Panc1 (cell line): ENCODE measurements at regions not wholly inside any gene's neighbourhood (a gene's known extent, or its start where the extent isn't known, plus 50 kb on each side); places are given as distances from the start of the nearest gene placed in this dataset.
"Not testable (repeated sequence)": the region's sequence is repeated elsewhere in the genome, so short reads cannot be mapped to it uniquely, and the experiment has no call there.

Experiments used
- ATAC-seq: fragments of 200-7000 bp; cut with Tn5 transposase; 2 replicates; pipeline ENCODE4 v1.9.1; 2020; ENCODE audit warnings: mild to moderate bottlenecking, moderate library complexity
- BruUV-seq: library from RNA; stranded (reverse); fragments of 400-500 nt; replicated peaks from 2 replicates; lab custom pipeline; 2021; lab: Mats Ljungman, UMichigan
- CTCF ChIA-PET: fragments of 300-600 bp; sonication (Branson Sonifier 250); formaldehyde crosslinking; loops from one replicate; lab custom pipeline; 2022; ENCODE audit warnings: antibody characterized with exemption; lab: Charles Lee
- POLR2A ChIA-PET: fragments of 300-600 bp; sonication (Branson Sonifier 250); formaldehyde crosslinking; loops from one replicate; lab custom pipeline; 2022; ENCODE audit warnings: antibody characterized with exemption; lab: Charles Lee
- DNase-seq: peaks from one replicate; pipeline ENCODE4 v3.0.0-alpha.2; 2010; ENCODE audit warnings: low read depth, low spot score
- H3K27ac ChIP-seq: 2 replicates; pipeline ENCODE4 v1.5.1; 2011; ENCODE audit warnings: mild to moderate bottlenecking, low read length, inconsistent platforms
- H3K27me3 ChIP-seq: fragments of 200-500 bp; sonication (Bioruptor generic); 2 replicates; pipeline ENCODE4 v1.6.0; 2014; ENCODE audit warnings: low read length, inconsistent platforms; ENCODE audit not compliant: control insufficient read depth, insufficient read depth
- H3K36me3 ChIP-seq: fragments of 200-500 bp; sonication (Bioruptor generic); 2 replicates; pipeline ENCODE4 v1.5.1; 2014; ENCODE audit warnings: inconsistent platforms, mild to moderate bottlenecking, low read length, moderate library complexity; ENCODE audit not compliant: control insufficient read depth, insufficient read depth
- H3K4me1 ChIP-seq: 2 replicates; pipeline ENCODE4 v1.5.1; 2011; ENCODE audit warnings: inconsistent platforms, mild to moderate bottlenecking, low read length, moderate library complexity; ENCODE audit not compliant: control insufficient read depth, insufficient read depth
- H3K4me3 ChIP-seq, 2 experiments: 2 replicates each; pipeline ENCODE4 v1.5.1; 2011 to 2012; ENCODE audit warnings: low read depth in 2 of 2, low read length in 2 of 2, mild to moderate bottlenecking in 2 of 2, inconsistent platforms in 1 of 2, moderate library complexity in 1 of 2
- H3K9me3 ChIP-seq: fragments of 200-500 bp; sonication (Bioruptor generic); 2 replicates; pipeline ENCODE4 v1.5.1; 2014; ENCODE audit warnings: low read depth, mild to moderate bottlenecking, inconsistent platforms, low read length, moderate library complexity; ENCODE audit not compliant: control insufficient read depth, insufficient read depth
- CTCF ChIP-seq: fragments of 450-650 bp; IDR thresholded peaks from 2 replicates; pipeline ENCODE4 v1.5.1; 2017; ENCODE audit warnings: mild to moderate bottlenecking
- REST ChIP-seq, 2 experiments: IDR thresholded peaks; 2 replicates each; pipeline ENCODE4 v1.6.1; 2011 to 2012; ENCODE audit warnings: low read depth in 2 of 2, control low read depth in 1 of 2, low read length in 1 of 2, mild to moderate bottlenecking in 1 of 2, moderate library complexity in 1 of 2; ENCODE audit not compliant: insufficient read depth in 1 of 2
- SIN3A ChIP-seq: IDR thresholded peaks from 2 replicates; pipeline ENCODE4 v1.6.1; 2012; ENCODE audit warnings: low read depth, mild to moderate bottlenecking, low read length, moderate library complexity, borderline replicate concordance; ENCODE audit not compliant: insufficient read depth
- in situ Hi-C: cut with HindIII; loops from 2 replicates; pipeline ENCODE4 v1.10.0; 2016; ENCODE audit warnings: low sequenced_read_pairs, low pct_unique_long_range_greater_than_20kb
- intact Hi-C: fragments of 100-400 bp; cut with micrococcal nuclease; formaldehyde crosslinking; loops from one replicate; pipeline ENCODE4 v1.10.0; 2022; ENCODE audit not compliant: unreplicated experiment

- no peak for ATAC-seq
Observed at GRCh38 chr14:105940534-105941225, 414.3 kb downstream of the TMEM121 start.

GRCh38 chr14:105941226-105942166 is 415.1 kb downstream of the TMEM121 start:
- no TSS peak for BruUV-seq
- DNase-seq (no peak), ATAC-seq (no peak)
- H3K9me3 ChIP-seq = no peaks in the 10 kb centered on the region
- in situ Hi-C loops = no loop called here
- H3K27ac ChIP-seq = no peak overlapping the region
- no peaks in the 10 kb centered on the region for H3K36me3 ChIP-seq
- ChIA-PET CTCF (no interaction called here), POLR2A (no interaction called here)
- H3K4me3 ChIP-seq = no peak overlapping the region
- intact Hi-C loops = loop anchor here (10.0 kb wide), 1 partner anchor 63 kb away; no protein-coding TSS in a partner anchor
- H3K27me3 ChIP-seq = no peaks in the 10 kb centered on the region
- no peak for TF ChIP-seq REST (IDR thresholded peaks at IDR 0.05; ENCODE audit: insufficient read depth in 1 of 2, low read depth in 2 of 2, low read length in 1 of 2)
- TF ChIP-seq CTCF = no peak
- H3K4me1 ChIP-seq = no peaks in the 10 kb centered on the region

More at GRCh38 chr14:105940534-105941225, 414.3 kb downstream of the TMEM121 start:
- POLR2A ChIA-PET = interaction anchor here (0.6 kb wide), 1 partner anchor 493 kb away, joined by 3 read pairs; no protein-coding TSS in a partner anchor
- DNase-seq = no peak
- intact Hi-C loops = loop anchor here (10.0 kb wide), 1 partner anchor 64 kb away; no protein-coding TSS in a partner anchor
- Histone ChIP-seq H3K9me3 (no peaks in the 10 kb centered on the region), H3K4me1 (no peaks in the 10 kb centered on the region), H3K36me3 (no peaks in the 10 kb centered on the region), H3K27me3 (no peaks in the 10 kb centered on the region), H3K27ac (no peak overlapping the region), H3K4me3 (no peak overlapping the region)
- BruUV-seq = no TSS peak
- CTCF ChIA-PET = no interaction called here
- in situ Hi-C loops = no loop called here
- TF ChIP-seq CTCF (no peak), SIN3A (no peak)

GRCh38 chr14:105942725-105943124 is 416.3 kb downstream of the TMEM121 start:
- DNase-seq, ATAC-seq, in situ Hi-C loops, H3K36me3 ChIP-seq, H3K4me1 ChIP-seq, POLR2A ChIA-PET, H3K27ac ChIP-seq, H3K9me3 ChIP-seq, H3K27me3 ChIP-seq, H3K4me3 ChIP-seq, BruUV-seq, CTCF ChIA-PET: not testable (repeated sequence)
- intact Hi-C loops = loop anchor here (10.0 kb wide), 1 partner anchor 62 kb away; no protein-coding TSS in a partner anchor
